Transverse colon (tissue), 4 donors: ENCODE measurements at regions not wholly inside any gene's neighbourhood (a gene's known extent, or its start where the extent isn't known, plus 50 kb on each side); places are given as distances from the start of the nearest gene placed in this dataset.
"Not testable (repeated sequence)": the region's sequence is repeated elsewhere in the genome, so short reads cannot be mapped to it uniquely, and the experiment has no call there.

Source experiments
- DNase-seq: peaks from one replicate; pipeline ENCODE4 v3.0.0-alpha.2; 2019
- H3K27ac ChIP-seq, 4 donors: fragments of 200-600 bp; sonication (generic); 2 replicates each; pipeline ENCODE4 v1.5.1; 2016 to 2018; ENCODE audit warnings: inconsistent platforms in 4 of 4
- H3K27me3 ChIP-seq: fragments of 200-600 bp; sonication (generic); 2 replicates; pipeline ENCODE4 v1.5.1; 2017; ENCODE audit warnings: inconsistent platforms
- H3K36me3 ChIP-seq, 4 donors: fragments of 200-600 bp; sonication (generic); 2 replicates each; pipeline ENCODE4 v1.5.1; 2017 to 2019; ENCODE audit warnings: inconsistent platforms in 4 of 4
- H3K4me1 ChIP-seq, 4 donors: fragments of 200-600 bp; sonication (generic); 2 replicates each; pipeline ENCODE4 v1.5.1; 2017 to 2020; ENCODE audit warnings: inconsistent platforms in 4 of 4
- H3K4me3 ChIP-seq, 4 donors: fragments of 200-600 bp; sonication (generic); 1 replicate in 1 of 4; 2 replicates in 3 of 4; pipeline versions ENCODE4 v1.5.1 to v1.6.1; 2017 to 2019; ENCODE audit warnings: inconsistent platforms in 4 of 4
- H3K9me3 ChIP-seq, 2 donors: fragments of 200-600 bp; sonication (generic); 2 replicates each; pipeline ENCODE4 v1.5.1; 2017 to 2019; ENCODE audit warnings: inconsistent platforms in 2 of 2
- CTCF ChIP-seq, 5 experiments: fragments of 200-600 bp in 3 of 5; fragments of 450-650 bp in 2 of 5; sonication (generic) in 3 of 5; IDR thresholded peaks; 1 replicate in 2 of 5; 2 replicates in 3 of 5; pipeline ENCODE4 v1.5.1; 2016 to 2017; ENCODE audit warnings: antibody characterized with exemption in 5 of 5, inconsistent platforms in 3 of 5, mild to moderate bottlenecking in 2 of 5, moderate library complexity in 1 of 5
- EP300 ChIP-seq: sonication (generic); formaldehyde crosslinking; IDR thresholded peaks from one replicate; pipeline ENCODE4 v1.6.1; 2017; ENCODE audit warnings: antibody characterized with exemption, low read depth
- POLR2A ChIP-seq: fragments of 450-650 bp; IDR thresholded peaks from one replicate; pipeline ENCODE4 v1.6.1; 2016; ENCODE audit warnings: antibody characterized with exemption, mild to moderate bottlenecking, moderate library complexity
- POLR2AphosphoS5 ChIP-seq, 3 donors: sonication (generic); formaldehyde crosslinking; IDR thresholded peaks; one replicate each; pipeline ENCODE4 v1.6.1; 2016; ENCODE audit warnings: antibody characterized with exemption in 3 of 3
- WGBS, 2 donors: methylation state at CpG; one replicate each; pipeline ENCODE4 v1.1.5; 2018; ENCODE audit warnings: low coverage in 1 of 2; 5-methylcytosine and 5-hydroxymethylcytosine counted together
- in situ Hi-C, 4 donors: fragments of 200-750 bp; cut with MboI; loops; one replicate each; pipeline versions ENCODE4 v1.15.0 to v1.15.1; 2017; ENCODE audit warnings: low sequenced_read_pairs in 3 of 4, low pct_ligation_motif_present in 1 of 4, low pct_unique_long_range_greater_than_20kb in 1 of 4
- intact Hi-C: fragments of 100-400 bp; cut with DNase I; formaldehyde crosslinking; loops from one replicate; pipeline ENCODE4 v1.15.1; 2023; ENCODE audit warnings: low total_unique reads

- Histone ChIP-seq H3K36me3 (no peaks in the 10 kb centered on the region), H3K27ac (no peak overlapping the region), H3K4me1 (no peaks in the 10 kb centered on the region), H3K9me3 (peaks cover 10 to 19% of the 10 kb centered on the region in 2 donors), H3K4me3 (no peak overlapping the region), H3K27me3 (no peaks in the 10 kb centered on the region)
- in situ Hi-C loops, result no loop called here
- no peak for DNase-seq
- intact Hi-C loops, result no loop called here
- WGBS, 2 donors, result 73 to 79% methylated on average over 11 of the region's 11 CpGs
- TF ChIP-seq POLR2AphosphoS5 (IDR thresholded peaks at IDR 0.05), result no peak
- no peak for TF ChIP-seq POLR2A
- no peak for TF ChIP-seq EP300
- no peak for TF ChIP-seq CTCF (IDR thresholded peaks at IDR 0.05)
Observed at GRCh38 chr2:89811295-89811694, 1119.8 kb downstream of the RPIA start.

- H3K27ac ChIP-seq, H3K27me3 ChIP-seq, H3K4me3 ChIP-seq, intact Hi-C loops, in situ Hi-C loops, DNase-seq, H3K4me1 ChIP-seq, H3K36me3 ChIP-seq: not testable (repeated sequence)
- H3K9me3 ChIP-seq, result peaks cover 10 to 16% of the 10 kb centered on the region in 2 donors
- 79 to 83% methylated on average over 14 of the region's 14 CpGs for WGBS, 2 donors
Observed at GRCh38 chr2:89811910-89812309, 1120.4 kb downstream of the RPIA start.

GRCh38 chr2:89814359-89814758 is 1122.9 kb downstream of the RPIA start:
- H3K36me3 ChIP-seq, in situ Hi-C loops, intact Hi-C loops: not testable (repeated sequence)

GRCh38 chr2:89818873-89819272 is 1127.4 kb downstream of the RPIA start:
- no peak for DNase-seq
- no peak for TF ChIP-seq EP300
- TF ChIP-seq CTCF (IDR thresholded peaks at IDR 0.05), result no peak
- TF ChIP-seq POLR2AphosphoS5 (IDR thresholded peaks at IDR 0.05), result no peak
- TF ChIP-seq POLR2A, result no peak
- intact Hi-C loops, result no loop called here
- Histone ChIP-seq H3K36me3 (no peaks in the 10 kb centered on the region), H3K4me3 (no peak overlapping the region), H3K27me3 (no peaks in the 10 kb centered on the region), H3K27ac (no peak overlapping the region), H3K9me3 (peaks cover 13 to 31% of the 10 kb centered on the region in 2 donors), H3K4me1 (no peaks in the 10 kb centered on the region)
- in situ Hi-C loops, result no loop called here
- 88 to 89% methylated on average over 12 of the region's 12 CpGs for WGBS, 2 donors

More at GRCh38 chr2:89814359-89814758, 1122.9 kb downstream of the RPIA start:
- not testable (repeated sequence) for H3K27me3 ChIP-seq, H3K27ac ChIP-seq, H3K4me3 ChIP-seq, DNase-seq, H3K4me1 ChIP-seq
- WGBS, 2 donors, result 87 to 89% methylated on average over 16 of the region's 16 CpGs
- H3K9me3 ChIP-seq, result peaks cover 9 to 14% of the 10 kb centered on the region in 2 donors

- intact Hi-C loops (no loop called here), in situ Hi-C loops (no loop called here)
- no peaks in the 10 kb centered on the region for H3K36me3 ChIP-seq
- WGBS, 2 donors, result 88 to 90% methylated on average over 2 of the region's 2 CpGs
- DNase-seq, result no peak
- TF ChIP-seq EP300 (no peak), POLR2A (no peak), CTCF (IDR thresholded peaks at IDR 0.05) (no peak), POLR2AphosphoS5 (IDR thresholded peaks at IDR 0.05) (no peak)
- H3K4me1 ChIP-seq, result no peaks in the 10 kb centered on the region
- peaks cover 13 to 28% of the 10 kb centered on the region in 2 donors for H3K9me3 ChIP-seq
- no peak overlapping the region for H3K4me3 ChIP-seq
- H3K27me3 ChIP-seq, result no peaks in the 10 kb centered on the region
- no peak overlapping the region for H3K27ac ChIP-seq
Observed at GRCh38 chr2:89819809-89820208, 1128.3 kb downstream of the RPIA start.
